ENCODE measurements at regions not wholly inside any gene's neighbourhood (a gene's known extent, or its start where the extent isn't known, plus 50 kb on each side); places are given as distances from the start of the nearest gene placed in this dataset.

DNA sequence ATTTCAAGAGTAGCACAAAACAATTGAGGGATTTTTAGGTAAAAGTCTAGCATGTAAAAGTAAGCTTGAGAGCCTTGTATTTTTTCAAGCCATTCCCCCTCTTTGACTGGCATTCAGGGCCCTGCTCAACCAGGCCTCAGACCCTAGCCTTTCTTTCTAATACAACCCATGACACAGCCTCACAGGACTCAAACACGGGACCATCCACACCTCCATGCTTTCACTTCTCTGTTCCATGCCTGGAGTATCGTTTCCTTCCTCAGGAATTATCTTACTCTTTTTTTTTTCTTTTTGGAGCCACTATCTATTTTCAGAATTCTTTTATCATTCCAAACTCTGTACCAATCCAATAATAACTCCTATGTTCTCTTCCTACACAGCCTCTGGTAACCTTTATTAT, 560.2 kb upstream of the CLINT1 start:
- TF ChIP-seq, protein P1, sequence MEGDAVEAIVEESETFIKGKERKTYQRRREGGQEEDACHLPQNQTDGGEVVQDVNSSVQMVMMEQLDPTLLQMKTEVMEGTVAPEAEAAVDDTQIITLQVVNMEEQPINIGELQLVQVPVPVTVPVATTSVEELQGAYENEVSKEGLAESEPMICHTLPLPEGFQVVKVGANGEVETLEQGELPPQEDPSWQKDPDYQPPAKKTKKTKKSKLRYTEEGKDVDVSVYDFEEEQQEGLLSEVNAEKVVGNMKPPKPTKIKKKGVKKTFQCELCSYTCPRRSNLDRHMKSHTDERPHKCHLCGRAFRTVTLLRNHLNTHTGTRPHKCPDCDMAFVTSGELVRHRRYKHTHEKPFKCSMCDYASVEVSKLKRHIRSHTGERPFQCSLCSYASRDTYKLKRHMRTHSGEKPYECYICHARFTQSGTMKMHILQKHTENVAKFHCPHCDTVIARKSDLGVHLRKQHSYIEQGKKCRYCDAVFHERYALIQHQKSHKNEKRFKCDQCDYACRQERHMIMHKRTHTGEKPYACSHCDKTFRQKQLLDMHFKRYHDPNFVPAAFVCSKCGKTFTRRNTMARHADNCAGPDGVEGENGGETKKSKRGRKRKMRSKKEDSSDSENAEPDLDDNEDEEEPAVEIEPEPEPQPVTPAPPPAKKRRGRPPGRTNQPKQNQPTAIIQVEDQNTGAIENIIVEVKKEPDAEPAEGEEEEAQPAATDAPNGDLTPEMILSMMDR (IDR thresholded peaks at IDR 0.05), result no peak
- H3K36me3 ChIP-seq, result no peaks in the 10 kb centered on the region

DNA sequence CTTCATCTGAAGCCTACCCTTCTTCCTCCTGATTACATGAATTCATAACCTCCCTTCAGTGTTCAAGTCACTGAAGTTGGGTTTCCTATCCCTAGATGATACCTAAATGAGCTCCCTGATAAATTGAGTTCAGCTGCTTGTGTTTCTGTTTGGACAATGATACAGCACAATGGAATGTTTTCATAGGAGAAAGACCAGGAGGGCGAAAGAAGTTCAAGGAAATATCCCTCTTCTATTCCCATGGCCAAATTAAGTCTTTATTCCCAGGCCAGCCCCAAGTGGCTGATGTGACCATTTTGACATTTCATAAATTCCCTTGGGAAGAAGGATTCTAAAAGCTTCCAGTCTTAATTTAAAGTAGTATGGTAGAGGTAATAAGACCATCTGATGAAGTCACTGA, 555.8 kb upstream of the CLINT1 start:
- Histone ChIP-seq H3K36me3 (no peaks in the 10 kb centered on the region), H3K9me3 (no peaks in the 10 kb centered on the region), H3K27me3 (no peaks in the 10 kb centered on the region), H3K4me3 (no peak overlapping the region), H3K4me1 (no peaks in the 10 kb centered on the region), H3K9ac (ENCODE audit: low read depth in 2 of 2, low read length in 2 of 2) (no peak overlapping the region), H3K27ac (no peak overlapping the region)
- DNase-seq, result no peak
- intact Hi-C loops (cut with DNase I), result no loop called here
- TF ChIP-seq, protein P1 (IDR thresholded peaks at IDR 0.05), result no peak

More for the DNA sequence above, 560.2 kb upstream of the CLINT1 start:
- Histone ChIP-seq H3K4me1 (no peaks in the 10 kb centered on the region), H3K9ac (ENCODE audit: low read depth in 2 of 2, low read length in 2 of 2) (no peak overlapping the region), H3K27ac (no peak overlapping the region), H3K4me3 (no peak overlapping the region), H3K27me3 (no peaks in the 10 kb centered on the region), H3K9me3 (no peaks in the 10 kb centered on the region)
- DNase-seq, result no peak
- intact Hi-C loops (cut with DNase I), result no loop called here

GRCh38 chr5:158414333-158414762, 555.4 kb upstream of the CLINT1 start:
- no peaks in the 10 kb centered on the region for H3K36me3 ChIP-seq
- no peak for DNase-seq
- intact Hi-C loops (cut with DNase I), result no loop called here
- no peaks in the 10 kb centered on the region for H3K9me3 ChIP-seq
- H3K27ac ChIP-seq, result no peak overlapping the region
- no peaks in the 10 kb centered on the region for H3K4me1 ChIP-seq
- no peak overlapping the region for H3K9ac ChIP-seq (ENCODE audit: low read depth in 2 of 2, low read length in 2 of 2)
- H3K4me3 ChIP-seq, result no peak overlapping the region
- TF ChIP-seq, protein P1 (IDR thresholded peaks at IDR 0.05), result no peak
- no peaks in the 10 kb centered on the region for H3K27me3 ChIP-seq

- no peaks in the 10 kb centered on the region for H3K27me3 ChIP-seq
- TF ChIP-seq, protein P1 (IDR thresholded peaks at IDR 0.05), result no peak
- no peak for DNase-seq
- intact Hi-C loops (cut with DNase I), result no loop called here
- no peak overlapping the region for H3K9ac ChIP-seq (ENCODE audit: low read depth in 2 of 2, low read length in 2 of 2)
- no peak overlapping the region for H3K4me3 ChIP-seq
- no peaks in the 10 kb centered on the region for H3K36me3 ChIP-seq
- no peaks in the 10 kb centered on the region for H3K9me3 ChIP-seq
- no peak overlapping the region for H3K27ac ChIP-seq
- no peaks in the 10 kb centered on the region for H3K4me1 ChIP-seq
Observed at GRCh38 chr5:158413122-158413680, 554.3 kb upstream of the CLINT1 start.

- DNase-seq, result no peak
- no peak overlapping the region for H3K27ac ChIP-seq
- no peak overlapping the region for H3K9ac ChIP-seq (ENCODE audit: low read depth in 2 of 2, low read length in 2 of 2)
- no peaks in the 10 kb centered on the region for H3K4me1 ChIP-seq
- no peaks in the 10 kb centered on the region for H3K36me3 ChIP-seq
- H3K4me3 ChIP-seq, result no peak overlapping the region
- no peaks in the 10 kb centered on the region for H3K27me3 ChIP-seq
- intact Hi-C loops (cut with DNase I), result no loop called here
- H3K9me3 ChIP-seq, result no peaks in the 10 kb centered on the region
- TF ChIP-seq, protein P1 (IDR thresholded peaks at IDR 0.05), result no peak
Observed at GRCh38 chr5:158410976-158411375, 552.0 kb upstream of the CLINT1 start.

Data from colonic mucosa (tissue), 4 donors.